RKO (cell line): ENCODE measurements at regions not wholly inside any gene's neighbourhood (a gene's known extent, or its start where the extent isn't known, plus 50 kb on each side); places are given as distances from the start of the nearest gene placed in this dataset.
"Not testable (repeated sequence)": the region's sequence is repeated elsewhere in the genome, so short reads cannot be mapped to it uniquely, and the experiment has no call there.

Experiments used
- DNase-seq: peaks from one replicate; pipeline ENCODE4 v3.0.0-alpha.2; 2016; ENCODE audit warnings: low spot score

DNA sequence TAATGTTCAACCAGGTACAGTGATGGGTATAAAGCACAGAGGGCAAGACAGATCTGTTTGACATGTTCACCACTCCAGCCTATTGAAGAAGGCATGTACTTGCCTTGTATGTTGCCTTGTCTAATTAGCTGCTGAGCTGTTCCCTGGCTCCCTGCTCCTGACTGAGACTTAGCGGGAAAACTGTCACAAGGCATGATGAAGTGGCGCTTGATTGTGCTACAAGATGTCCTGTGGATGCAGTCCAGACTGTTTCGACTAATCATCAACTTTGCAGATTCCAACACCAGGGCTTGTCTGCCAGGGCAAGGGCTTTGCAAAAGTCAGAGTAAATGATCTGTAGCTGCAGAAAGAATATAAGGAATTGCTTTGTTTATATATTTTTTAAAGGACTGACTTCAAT lies 136.2 kb upstream of the NRBF2 start:
- DNase-seq: no peak

DNA sequence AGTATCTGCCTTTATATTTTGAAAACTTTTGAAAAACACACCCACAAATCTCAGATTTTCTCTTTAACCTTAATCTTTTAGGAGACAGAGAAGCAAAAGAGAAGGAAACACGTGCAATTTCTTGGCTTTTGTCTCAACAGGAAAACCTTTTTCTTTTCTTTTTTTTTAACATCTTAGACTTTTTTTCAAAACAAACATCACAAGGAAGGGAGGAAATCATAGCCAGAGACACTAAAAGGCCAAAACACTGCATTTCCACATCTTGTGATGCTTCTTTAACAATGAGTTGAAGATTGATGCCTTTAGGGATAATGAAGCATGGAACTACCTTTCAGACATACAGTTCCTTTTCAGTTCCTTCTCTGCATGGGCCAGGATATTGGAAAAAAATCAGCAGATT lies 136.6 kb upstream of the NRBF2 start:
- DNase-seq: no peak

DNA sequence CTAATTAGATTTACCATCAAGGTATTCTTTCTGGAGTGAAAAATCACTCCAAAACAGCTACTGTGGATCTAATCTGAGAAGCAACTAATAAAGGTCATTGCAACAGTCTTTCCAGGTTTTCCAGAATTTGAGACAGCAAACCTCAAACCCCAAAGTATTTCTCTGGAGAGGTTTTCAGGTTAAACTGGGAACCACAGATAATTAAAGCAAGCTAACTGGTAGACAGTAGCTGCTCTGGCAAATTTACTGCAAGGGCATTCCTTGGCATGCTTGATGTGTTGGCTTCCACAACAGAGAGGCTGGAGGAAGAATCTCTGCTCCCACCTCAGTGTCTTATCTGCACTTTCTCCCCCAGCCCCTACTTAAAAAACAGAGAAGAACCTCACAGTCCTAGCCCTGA lies 140.0 kb upstream of the NRBF2 start:
- DNase-seq: no peak

DNA sequence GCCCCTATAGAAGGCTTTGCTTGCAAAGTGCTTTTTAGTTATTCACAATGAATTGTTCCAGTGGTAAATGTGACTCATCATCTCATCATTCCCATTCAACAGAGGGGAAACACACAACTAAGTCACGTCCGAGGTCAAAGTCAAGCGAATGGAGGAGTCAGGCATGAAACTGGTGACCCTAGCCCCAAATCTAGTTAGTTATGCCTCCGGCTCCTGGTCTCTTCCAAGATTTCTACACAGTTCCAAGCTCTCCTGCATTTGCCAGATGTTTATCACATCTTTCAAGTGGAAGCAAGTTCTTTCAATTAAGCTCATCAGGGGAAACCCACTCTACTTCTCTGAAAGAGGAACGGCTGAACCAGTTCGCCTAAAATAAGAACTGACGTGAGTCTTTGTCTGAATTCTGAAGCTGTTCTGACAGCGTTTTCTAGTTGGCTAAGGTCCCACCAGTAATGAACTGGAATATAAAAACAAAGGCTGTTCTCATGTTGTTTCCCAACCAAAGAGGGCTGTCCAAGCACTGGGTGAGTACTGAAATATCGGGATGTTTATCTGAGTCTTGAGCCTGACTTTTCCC lies 140.9 kb upstream of the NRBF2 start:
- DNase-seq: peak; percentile 52

DNA sequence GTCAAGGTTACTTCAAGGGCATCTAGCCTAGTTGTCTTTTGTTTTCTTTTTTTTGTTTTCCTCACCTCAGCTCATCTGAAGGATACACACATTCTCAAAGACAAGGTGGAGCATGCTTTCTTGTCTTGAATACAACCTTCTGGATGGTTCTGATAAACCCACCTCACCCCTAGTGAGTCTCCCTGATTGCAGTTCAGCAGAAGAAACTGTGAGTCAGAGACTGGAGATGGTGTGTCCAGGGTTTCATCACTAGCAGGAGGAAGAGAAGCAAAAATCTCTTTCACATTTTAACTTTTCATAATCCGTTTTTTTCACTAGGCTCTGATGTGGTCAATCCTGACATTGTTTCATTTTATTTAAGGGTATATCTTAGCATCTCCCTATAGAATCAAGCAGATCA lies 143.0 kb upstream of the NRBF2 start:
- DNase-seq: no peak

DNA sequence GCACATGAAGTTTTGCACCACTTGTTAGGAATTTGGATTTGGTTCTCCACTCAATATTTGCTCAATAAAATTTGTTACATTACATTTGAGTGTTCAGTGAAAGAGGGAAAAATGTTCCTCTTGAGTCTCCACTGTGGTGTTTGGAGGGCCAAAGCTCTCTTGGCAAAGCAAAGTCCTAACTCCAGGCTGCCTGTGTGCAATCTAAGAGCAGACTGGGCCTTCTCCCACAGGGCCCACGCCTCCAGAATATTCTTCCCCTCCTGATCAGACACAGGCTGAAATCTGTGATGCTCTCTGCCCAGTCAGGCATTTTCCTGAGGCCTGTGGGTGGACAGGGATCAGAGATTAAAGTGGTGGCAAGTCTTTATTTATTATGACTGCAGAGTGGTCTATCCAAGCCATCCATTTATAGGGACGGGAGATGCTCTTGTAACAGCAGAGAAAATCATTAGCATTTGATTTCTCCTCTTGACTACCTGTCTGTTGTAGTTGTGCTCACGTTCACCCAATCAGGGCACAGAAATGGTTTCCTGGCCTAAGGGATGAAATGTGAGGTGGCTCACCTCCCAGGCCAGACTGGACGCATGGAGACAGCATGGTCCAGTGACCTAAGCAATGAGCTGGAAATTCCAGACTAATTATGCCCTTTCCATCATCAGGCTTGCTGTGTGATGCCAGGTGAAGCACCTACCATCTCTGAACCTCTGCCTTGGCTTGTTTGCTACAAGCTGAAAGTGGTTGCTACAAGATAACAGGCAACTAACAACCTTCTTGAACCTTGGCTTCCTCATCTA lies 147.1 kb upstream of the NRBF2 start:
- no peak for DNase-seq

DNA sequence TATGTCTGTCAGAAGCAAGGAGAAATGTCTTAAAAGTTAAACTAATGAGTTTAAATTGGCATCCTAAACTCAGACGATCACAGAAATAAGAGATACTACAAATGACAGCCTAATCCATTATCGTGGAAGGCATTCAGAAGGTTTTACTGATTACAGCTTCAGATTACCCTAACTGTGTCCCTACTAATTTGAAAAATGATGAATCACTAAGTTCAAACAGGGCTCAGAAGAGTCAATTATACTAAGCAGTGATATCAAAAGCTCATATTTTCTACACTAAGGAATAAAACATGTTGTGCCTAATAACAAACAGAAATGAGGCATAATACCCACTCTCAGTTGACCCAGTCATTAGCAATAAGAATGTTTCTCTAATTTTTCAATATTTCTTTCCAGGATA lies 152.0 kb upstream of the NRBF2 start:
- no peak for DNase-seq

DNA sequence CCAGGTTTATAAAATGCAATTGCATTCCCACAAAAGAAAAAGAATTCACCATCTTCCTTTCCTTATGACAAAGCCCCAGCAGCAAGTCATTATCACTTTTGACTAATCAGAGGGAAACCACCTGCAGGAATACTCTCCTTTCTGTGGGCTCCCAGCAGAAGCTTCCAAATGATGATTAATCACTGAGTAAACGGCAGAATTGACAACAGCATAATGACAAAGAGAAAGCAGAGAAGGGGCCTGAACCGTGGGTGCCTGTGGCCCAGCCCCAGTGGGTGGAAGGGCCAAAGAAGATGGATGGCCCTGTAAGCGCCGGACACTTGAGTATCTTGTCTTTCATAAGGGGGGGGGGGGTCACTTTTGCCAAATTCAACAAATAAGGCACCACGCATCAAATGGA lies 152.4 kb upstream of the NRBF2 start:
- DNase-seq: peak; percentile 33

DNA sequence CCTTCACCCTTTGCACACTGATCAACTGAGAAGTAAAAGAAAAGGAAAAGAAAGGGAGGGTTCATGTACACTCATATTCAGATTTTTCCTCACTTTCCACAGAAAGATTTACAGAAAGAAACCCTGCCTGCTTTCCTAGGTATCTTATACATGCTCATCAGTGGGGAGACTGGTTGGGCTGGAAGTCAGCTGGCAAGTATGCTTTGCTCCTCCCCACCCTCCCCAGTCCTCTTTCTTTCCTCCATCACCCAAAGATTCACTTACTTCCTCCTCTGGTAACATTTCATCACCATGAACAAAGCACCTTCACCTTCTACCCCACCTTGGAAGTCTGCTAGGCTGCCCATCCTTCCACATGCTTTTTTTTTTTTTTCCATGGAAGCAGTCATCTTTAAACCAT lies 153.2 kb upstream of the NRBF2 start:
- no peak for DNase-seq

DNA sequence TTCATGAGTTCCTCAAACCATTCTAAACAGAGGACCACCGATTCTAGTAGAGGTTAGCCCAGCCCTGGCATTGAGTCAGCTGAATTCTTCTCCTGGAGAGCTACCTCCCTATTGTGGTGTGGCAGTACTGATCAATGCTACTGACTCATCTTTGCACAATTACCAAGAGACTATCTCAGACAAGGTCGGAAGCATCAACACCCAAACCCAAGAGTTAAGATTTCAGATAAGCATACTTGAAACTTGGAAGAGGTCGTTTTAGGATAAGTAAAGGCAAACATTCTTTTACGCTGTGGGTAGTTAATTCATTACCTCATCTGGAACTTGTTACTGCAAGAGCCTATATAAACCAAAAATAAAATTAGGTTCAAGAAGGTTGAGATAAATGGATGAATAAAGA lies 154.6 kb upstream of the NRBF2 start:
- no peak for DNase-seq

DNA sequence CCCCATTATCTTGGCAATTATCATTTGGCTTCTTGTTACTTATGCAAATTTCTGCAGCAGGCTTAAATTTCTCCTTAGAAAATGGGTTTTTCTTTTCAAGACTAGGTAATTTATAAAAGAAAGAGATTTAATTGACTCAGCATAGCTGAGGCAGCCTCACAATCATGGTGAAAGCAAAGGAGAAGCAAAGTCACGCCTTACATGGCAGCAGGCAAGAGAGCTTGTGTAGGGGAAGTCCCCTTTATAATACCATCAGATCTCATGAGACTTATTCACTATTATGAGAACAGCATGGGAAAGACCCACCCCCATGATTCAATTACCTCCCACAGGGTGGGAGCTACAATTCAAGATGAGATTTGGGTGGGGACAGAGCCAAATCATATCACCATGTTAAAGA lies 158.3 kb upstream of the NRBF2 start:
- DNase-seq: not testable (repeated sequence)

DNA sequence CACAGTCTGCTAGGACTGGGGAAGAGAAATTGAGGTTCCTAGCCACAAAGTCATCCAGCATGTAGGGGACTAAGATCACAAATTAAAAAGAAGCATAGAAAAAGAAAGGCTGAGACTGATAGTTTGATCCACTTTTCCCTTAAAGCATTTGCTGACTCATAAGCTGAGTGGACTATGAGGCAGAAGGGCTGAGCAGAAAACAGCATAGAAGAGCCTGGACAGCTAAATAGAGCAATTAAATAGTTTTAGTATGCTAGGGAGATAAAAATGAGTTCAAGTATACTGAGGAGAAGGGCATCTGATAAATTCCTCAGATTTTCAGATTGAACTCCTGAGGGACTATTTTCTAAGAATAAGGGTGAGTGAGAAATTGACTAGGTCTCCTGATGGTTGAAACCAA lies 155.9 kb upstream of the EGR2 start:
- DNase-seq: peak; percentile 15

DNA sequence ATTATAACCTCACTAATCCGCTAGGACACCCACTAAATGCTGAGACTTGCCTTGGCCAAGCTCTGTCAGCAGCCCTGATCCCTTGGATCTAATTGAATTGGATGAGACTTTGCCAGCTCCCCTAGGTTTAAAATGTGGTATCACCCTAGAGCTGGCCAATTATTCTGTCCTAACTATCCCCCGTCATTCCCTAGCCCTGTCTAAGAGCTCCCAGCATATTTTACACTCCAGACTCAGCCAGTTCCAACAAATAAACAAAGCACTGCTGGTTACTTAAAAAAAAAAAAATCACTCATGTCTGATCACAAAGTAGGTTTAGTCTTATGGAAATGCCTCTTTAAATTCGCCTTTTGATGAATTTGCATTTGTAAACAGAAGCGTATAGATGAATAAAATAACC lies 147.9 kb upstream of the EGR2 start:
- DNase-seq: no peak

DNA sequence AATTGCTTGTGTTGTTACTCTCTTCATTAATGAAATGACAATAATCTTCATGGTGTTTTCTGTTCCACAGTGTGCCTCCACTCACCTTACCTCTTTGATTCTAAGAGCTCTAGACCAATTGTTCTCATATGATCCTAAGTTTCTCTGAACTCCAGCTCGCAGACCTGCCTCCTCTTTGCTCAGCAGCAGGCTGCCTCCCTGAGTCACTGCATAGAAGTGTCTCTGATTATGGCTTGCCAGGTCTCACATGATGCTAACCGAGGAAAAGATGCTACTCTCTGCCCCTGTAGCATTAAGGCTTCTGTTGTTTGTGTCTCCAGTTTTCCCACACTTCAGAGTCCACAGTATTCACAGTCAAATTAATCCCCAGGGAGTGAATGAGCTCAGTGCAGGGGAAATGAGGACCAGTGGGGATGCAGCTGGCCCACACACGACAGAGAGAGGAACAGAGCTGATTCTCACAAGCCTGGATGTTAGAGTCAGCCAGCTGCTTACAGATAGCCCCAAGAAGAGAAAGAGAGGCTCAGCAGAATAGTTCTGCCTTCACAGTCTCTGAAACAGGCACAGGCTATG lies 145.9 kb upstream of the EGR2 start:
- DNase-seq: no peak

DNA sequence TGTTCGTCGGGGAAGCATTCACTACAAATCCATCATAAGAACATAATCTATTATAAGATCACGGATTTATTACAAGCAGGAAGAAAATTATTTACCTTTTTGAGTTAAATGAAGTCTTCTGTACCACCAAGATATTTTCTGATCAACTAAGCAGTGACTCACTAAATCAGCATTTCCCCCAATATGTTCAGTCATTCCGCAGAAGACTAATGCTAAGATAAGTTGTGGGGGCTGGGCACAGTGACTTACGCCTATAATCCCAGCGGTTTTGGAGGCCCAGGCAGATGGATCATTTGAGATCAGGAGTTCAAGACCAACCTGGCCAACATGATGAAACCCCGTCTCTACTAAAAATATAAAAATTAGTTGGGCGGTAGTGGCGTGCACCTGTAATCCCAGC lies 144.2 kb upstream of the EGR2 start:
- no peak for DNase-seq

DNA sequence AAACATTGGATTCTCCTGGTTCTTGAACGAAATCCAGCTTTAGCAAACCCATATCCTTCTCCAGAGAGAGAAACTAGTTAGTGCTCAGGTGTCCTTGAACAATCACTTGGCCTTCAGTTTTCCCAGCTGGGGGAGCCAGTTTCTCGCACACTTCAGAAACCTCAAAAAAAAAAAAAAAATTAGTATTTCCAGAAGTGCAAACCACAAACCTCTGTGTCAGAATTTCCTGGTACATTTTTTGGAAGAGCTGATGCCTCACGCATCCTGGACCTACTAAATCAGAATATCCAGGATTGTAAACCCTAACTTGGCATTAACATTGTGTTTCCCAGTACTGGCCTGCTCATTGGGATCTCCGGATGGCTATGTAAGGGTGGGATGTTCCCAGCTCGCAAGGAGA lies 143.4 kb upstream of the EGR2 start:
- DNase-seq: no peak

DNA sequence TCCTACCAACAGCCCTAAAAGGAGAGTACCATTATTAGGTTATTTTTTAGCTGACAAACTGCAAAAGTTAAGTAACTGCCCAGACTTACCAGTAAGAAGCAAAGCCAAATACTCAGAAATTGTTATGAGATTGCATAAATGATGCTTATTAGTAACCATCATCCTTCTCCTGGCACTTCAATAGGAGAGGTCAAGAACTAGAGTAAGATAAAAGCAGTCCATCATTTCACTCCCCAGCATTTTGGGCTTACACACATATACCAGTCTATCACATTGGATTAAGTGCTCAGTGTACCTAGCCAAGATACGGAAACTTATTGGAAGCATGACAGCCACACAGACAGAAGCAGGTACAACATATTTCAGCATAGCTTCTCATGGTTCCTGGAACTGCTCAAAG lies 142.8 kb upstream of the EGR2 start:
- DNase-seq: no peak

DNA sequence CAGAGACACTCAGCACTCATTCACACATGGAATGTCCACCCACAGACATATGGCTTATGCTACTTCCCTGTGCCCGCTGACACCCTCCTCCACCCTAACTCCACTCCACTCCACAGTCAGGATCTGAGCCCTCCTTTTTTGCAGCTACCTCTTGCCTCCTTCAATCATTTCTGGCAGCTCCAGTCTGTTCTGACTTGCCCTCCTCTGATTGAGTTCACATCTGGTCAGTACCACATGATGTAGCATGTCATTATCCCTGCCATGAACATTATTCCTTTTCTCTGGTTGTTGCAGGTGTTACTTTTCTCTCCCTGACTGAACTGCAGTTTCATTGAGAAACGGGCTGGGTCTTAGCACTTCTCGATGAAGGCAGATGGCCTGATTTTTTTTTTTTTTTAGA lies 130.1 kb upstream of the EGR2 start:
- DNase-seq: no peak

DNA sequence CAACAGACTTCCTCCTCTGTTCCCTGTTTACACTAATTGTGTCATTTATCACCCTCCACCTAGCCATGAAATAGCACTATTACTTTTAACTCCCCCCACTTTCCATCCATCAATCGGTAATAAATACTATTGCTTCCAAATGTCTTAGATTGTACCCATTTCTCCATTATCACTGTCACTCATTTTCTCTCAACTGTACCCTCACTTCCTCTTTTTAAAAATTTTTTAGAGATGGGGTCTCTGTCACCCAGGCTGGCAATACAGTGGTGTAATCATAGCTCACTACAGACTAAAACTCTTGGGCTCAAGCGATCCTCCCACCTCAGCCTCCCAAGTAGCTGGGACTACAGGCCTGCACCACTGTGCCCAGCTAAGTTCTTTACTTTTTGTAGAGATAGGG lies 123.5 kb upstream of the EGR2 start:
- no peak for DNase-seq

DNA sequence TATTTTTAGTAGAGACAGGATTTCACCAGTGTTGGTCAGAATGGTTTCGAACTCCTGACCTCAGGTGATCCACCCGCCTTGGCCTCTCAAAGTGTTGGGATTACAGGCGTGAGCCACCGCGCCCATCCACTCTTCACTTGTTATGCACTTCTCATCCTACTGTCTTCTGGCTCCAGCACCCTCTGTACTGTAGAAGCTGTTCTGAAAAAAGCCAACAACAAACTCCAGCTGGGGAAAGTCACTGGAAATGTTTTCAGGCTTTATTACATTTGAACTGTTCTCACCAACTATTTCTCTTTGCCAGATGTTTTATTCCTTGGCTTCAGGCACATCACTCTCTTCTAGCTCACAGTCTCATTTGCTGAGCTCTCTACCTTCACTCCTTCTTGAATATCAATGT lies 122.5 kb upstream of the EGR2 start:
- no peak for DNase-seq

DNA sequence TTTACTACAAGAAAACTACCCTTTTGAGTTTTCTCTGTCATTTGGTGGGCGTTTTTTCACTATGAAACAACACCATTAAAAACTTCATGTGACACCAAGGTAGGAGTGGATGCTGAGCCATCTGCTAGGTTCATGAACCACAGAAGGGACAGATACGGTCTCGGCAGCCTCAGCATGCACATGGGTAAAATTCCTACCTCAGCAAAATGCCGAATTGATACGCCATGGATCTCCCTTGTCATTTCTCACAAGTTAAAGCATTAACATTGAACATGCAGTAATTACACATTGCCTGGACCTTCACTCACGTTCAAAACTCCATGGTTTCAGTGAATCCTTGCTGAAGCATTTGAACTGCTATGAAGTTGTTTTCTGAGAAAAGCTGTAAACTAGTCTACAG lies 121.5 kb upstream of the EGR2 start:
- DNase-seq: no peak

DNA sequence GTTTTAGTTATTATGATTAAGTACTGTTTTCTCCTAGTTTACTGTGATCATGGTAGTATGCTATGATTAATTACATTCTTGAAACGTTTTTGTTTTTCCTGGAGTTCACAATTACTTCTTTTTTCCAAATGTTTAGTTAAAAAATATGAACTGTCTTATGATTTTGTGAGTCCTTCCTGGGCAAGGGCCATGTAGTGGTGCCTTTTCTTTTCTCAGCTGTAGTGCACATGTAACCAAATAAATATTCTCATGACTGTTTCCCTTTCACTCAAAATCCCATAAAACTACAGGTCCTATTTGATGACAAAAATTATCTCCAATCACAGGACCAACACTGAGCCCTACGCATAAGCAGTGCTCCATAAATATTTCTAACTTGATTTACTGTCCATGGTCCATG lies 118.9 kb upstream of the EGR2 start:
- DNase-seq: no peak

DNA sequence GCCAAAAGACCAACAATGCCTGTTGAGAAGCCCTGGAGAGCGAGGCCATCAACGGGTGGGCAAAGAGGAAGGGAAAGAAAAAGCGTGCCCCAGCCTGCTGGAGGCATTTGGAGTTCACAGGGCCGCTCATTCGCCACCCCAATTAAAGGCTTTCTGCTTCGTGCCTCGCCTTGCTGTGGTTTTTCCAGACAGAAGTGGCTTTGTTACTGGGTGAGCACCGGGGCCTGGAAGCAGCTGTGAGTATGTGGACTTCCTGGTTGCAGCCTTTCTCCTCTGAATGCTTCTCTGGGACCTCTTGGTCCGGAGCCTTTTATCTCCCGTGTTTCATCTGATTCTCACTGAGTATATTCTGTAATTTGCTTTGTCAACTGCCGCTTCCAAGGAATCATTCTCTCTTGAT lies 118.1 kb upstream of the EGR2 start:
- no peak for DNase-seq

DNA sequence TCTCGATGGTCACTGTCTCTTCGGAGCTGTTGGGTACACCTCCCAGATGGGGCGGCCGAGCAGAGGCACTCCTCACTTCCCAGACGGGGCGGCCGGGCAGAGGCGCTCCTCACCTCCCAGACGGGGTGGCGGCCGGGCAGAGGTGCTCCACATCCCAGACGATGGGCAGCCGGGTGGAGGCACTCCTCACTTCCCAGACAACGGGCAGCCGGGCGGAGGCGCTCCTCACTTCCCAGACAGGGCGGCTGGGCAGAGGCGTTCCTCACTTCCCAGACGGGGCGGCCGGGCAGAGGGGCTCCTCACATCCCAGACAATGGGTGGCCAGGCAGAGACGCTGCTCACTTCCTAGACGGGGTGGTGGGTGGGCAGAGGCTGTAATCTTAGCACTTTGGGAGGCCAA lies 112.6 kb upstream of the EGR2 start:
- not testable (repeated sequence) for DNase-seq
